K562 (cell line): ENCODE measurements at regions not wholly inside any gene's neighbourhood (a gene's known extent, or its start where the extent isn't known, plus 50 kb on each side); places are given as distances from the start of the nearest gene placed in this dataset.

Experiments used
- ATAC-seq: fragments of 200-7000 bp; cut with Tn5 transposase; 3 replicates; pipeline ENCODE4 v1.9.1; 2020; ENCODE audit warnings: moderate library complexity
- BruUV-seq: library from RNA; stranded (reverse); fragments of 400-500 nt; replicated peaks from 2 replicates; lab custom pipeline; 2021; lab: Mats Ljungman, UMichigan
- CTCF ChIA-PET: fragments of 300-600 bp; formaldehyde crosslinking; extraction: SDS; loops from one replicate; lab custom pipeline; 2021; ENCODE audit warnings: low intra/inter-chr PET ratio; lab: Yijun Ruan, JAX
- POLR2A ChIA-PET: fragments of 300-600, 350-650 bp; sonication (Branson Sonifier 250); formaldehyde crosslinking; extraction: SDS; loops from one replicate; lab custom pipeline; 2021; ENCODE audit warnings: antibody characterized with exemption, inconsistent platforms; lab: Yijun Ruan, JAX
- DNase-seq, 4 experiments: peaks; one replicate each; pipeline versions ENCODE4 v3.0.0 to v3.0.0-alpha.2; 2011 to 2018; ENCODE audit warnings: low spot score in 3 of 4, mixed read lengths in 3 of 4; ENCODE audit errors: extremely low read depth in 1 of 4
- FAIRE-seq: peaks from 2 replicates; lab custom pipeline; 2011; peaks lifted over from hg19 to GRCh38; lab: Jason Lieb, UNC
- H2AFZ ChIP-seq: 2 replicates; pipeline ENCODE4 v1.6.0; 2011; ENCODE audit warnings: low read depth, low read length, control low read depth, inconsistent platforms
- H3K27ac ChIP-seq: fragments of 200-600 bp; 3 replicates; pipeline ENCODE4 v1.8.0; 2011; ENCODE audit warnings: low read depth, mild to moderate bottlenecking, control low read depth, inconsistent platforms, low read length, moderate library complexity, mixed read lengths; ENCODE audit errors: extremely low read depth
- H3K27me3 ChIP-seq, 2 experiments: fragments of 300-600 bp in 1 of 2; 2 replicates in 1 of 2; 3 replicates in 1 of 2; pipeline versions ENCODE4 v1.6.0 to v1.8.0; 2011; ENCODE audit warnings: inconsistent platforms in 2 of 2, low read length in 2 of 2, mild to moderate bottlenecking in 1 of 2, mixed read lengths in 1 of 2, moderate library complexity in 1 of 2; ENCODE audit not compliant: control insufficient read depth in 2 of 2, insufficient read depth in 2 of 2
- H3K36me3 ChIP-seq: fragments of 300-600 bp; 3 replicates; pipeline ENCODE4 v1.8.0; 2011; ENCODE audit warnings: mild to moderate bottlenecking, low read length, inconsistent platforms; ENCODE audit not compliant: control insufficient read depth, insufficient read depth
- H3K4me1 ChIP-seq, 2 experiments: fragments of 200-600 bp in 1 of 2; replicated peaks in 1 of 2; 2 replicates in 1 of 2; 3 replicates in 1 of 2; pipeline versions ENCODE4 v1.5.1 to v1.8.0; 2011; ENCODE audit warnings: inconsistent platforms in 2 of 2, low read length in 2 of 2, mild to moderate bottlenecking in 1 of 2, mixed read lengths in 1 of 2, moderate library complexity in 1 of 2; ENCODE audit not compliant: control insufficient read depth in 2 of 2, insufficient read depth in 2 of 2
- H3K4me2 ChIP-seq: 2 replicates; pipeline ENCODE4 v1.6.1; 2011; ENCODE audit warnings: low read length, control low read depth, inconsistent platforms, mixed read lengths; ENCODE audit not compliant: insufficient read depth
- H3K4me3 ChIP-seq: fragments of 200-600 bp; sonication (generic), shearing (Covaris generic); 2 replicates; pipeline ENCODE4 v1.5.1; 2016; ENCODE audit warnings: control low read depth, inconsistent platforms
- H3K79me2 ChIP-seq: fragments of 200-600 bp; 3 replicates; pipeline ENCODE4 v1.8.0; 2011; ENCODE audit warnings: low read length, inconsistent platforms; ENCODE audit not compliant: control insufficient read depth, insufficient read depth
- H3K9ac ChIP-seq, 2 experiments: 2 replicates each; pipeline versions ENCODE4 v1.6.0 to v1.6.1; 2011; ENCODE audit warnings: low read depth in 2 of 2, low read length in 2 of 2, control low read depth in 1 of 2, inconsistent platforms in 1 of 2, mild to moderate bottlenecking in 1 of 2, mixed read lengths in 1 of 2; ENCODE audit not compliant: insufficient read depth in 1 of 2
- H3K9me1 ChIP-seq: one replicate; pipeline ENCODE4 v1.6.0; 2011; ENCODE audit warnings: inconsistent platforms, mild to moderate bottlenecking, low read length, moderate library complexity; ENCODE audit not compliant: control insufficient read depth, insufficient read depth
- H3K9me3 ChIP-seq: replicated peaks from 2 replicates; pipeline ENCODE4 v1.5.1; 2011; ENCODE audit warnings: low read depth, low read length, inconsistent platforms; ENCODE audit not compliant: control insufficient read depth, insufficient read depth
- H4K20me1 ChIP-seq: replicated peaks from 2 replicates; pipeline ENCODE4 v1.6.1; 2011; ENCODE audit warnings: low read length, inconsistent platforms, mixed read lengths; ENCODE audit not compliant: control insufficient read depth, insufficient read depth
- CHCHD3 ChIP-seq: fragments of 250-450 bp; sonication (Bioruptor Pico); IDR thresholded peaks from 2 replicates; pipeline ENCODE4 v2.1.2; 2022; ENCODE audit warnings: mild to moderate bottlenecking
- CUX1 ChIP-seq: fragments of 200-800 bp; sonication (Bioruptor generic); IDR thresholded peaks from 2 replicates; pipeline ENCODE4 v1.6.1; 2016; ENCODE audit warnings: missing genetic modification characterization, missing compliant biosample characterization
- E2F4 ChIP-seq: sonication (generic); formaldehyde crosslinking; IDR thresholded peaks from 2 replicates; pipeline ENCODE4 v1.8.0; 2022; ENCODE audit warnings: mild to moderate bottlenecking, low read depth, missing genetic modification reagents
- FOXM1 ChIP-seq, 2 experiments: fragments of 450-650 bp in 1 of 2; sonication (generic) in 1 of 2; formaldehyde crosslinking in 1 of 2; IDR thresholded peaks; 2 replicates each; pipeline versions ENCODE4 v1.6.1 to v1.9.0; 2017 to 2022; ENCODE audit warnings: low read depth in 2 of 2, mild to moderate bottlenecking in 2 of 2, missing genetic modification reagents in 1 of 2, moderate library complexity in 1 of 2
- HNRNPLL ChIP-seq: fragments of 200-400 bp; formaldehyde crosslinking; IDR thresholded peaks from 2 replicates; pipeline ENCODE4 v1.6.1; 2017; ENCODE audit warnings: low read length, low read depth, mild to moderate bottlenecking; ENCODE audit not compliant: poor library complexity, severe bottlenecking
- MTA3 ChIP-seq: fragments of 450-650 bp; formaldehyde crosslinking; IDR thresholded peaks from 2 replicates; pipeline ENCODE4 v1.6.1; 2017; ENCODE audit warnings: mild to moderate bottlenecking, borderline replicate concordance
- MYNN ChIP-seq, 2 experiments: sonication (generic); formaldehyde crosslinking in 1 of 2; IDR thresholded peaks; 2 replicates each; pipeline versions ENCODE4 v1.5.0 to v1.6.1; 2016 to 2020; ENCODE audit warnings: antibody characterized with exemption in 1 of 2, missing genetic modification reagents in 1 of 2
- PHB2 ChIP-seq: fragments of 450-650 bp; IDR thresholded peaks from 2 replicates; pipeline ENCODE4 v1.6.1; 2017; ENCODE audit warnings: low read depth
- PML ChIP-seq: IDR thresholded peaks from 2 replicates; pipeline ENCODE4 v1.6.1; 2012; ENCODE audit warnings: low read length, inconsistent platforms
- RFX5 ChIP-seq: IDR thresholded peaks from 2 replicates; pipeline ENCODE4 v1.6.1; 2011; ENCODE audit warnings: low read depth, mild to moderate bottlenecking, improper control_type of control experiment, low read length
- TBP ChIP-seq: optimal IDR thresholded peaks from 2 replicates; pipeline ENCODE3; 2011; ENCODE audit warnings: low read depth, low read length, improper control_type of control experiment
- TSHZ1 ChIP-seq: fragments of 250-450 bp; sonication (Bioruptor Pico); IDR thresholded peaks from 2 replicates; pipeline ENCODE4 v1.4.0; 2020; ENCODE audit warnings: mild to moderate bottlenecking, moderate library complexity
- WGBS: fragments of 100-300 bp; shearing (Covaris generic); methylation state at CpG from one replicate; pipeline ENCODE4 v1.1.6; 2016; ENCODE audit warnings: low coverage, mixed read lengths; ENCODE audit not compliant: insufficient coverage; ENCODE audit errors: missing lambda C conversion rate; 5-methylcytosine and 5-hydroxymethylcytosine counted together
- in situ Hi-C: fragments of 300-500 bp; cut with MboI; formaldehyde crosslinking; loops from 4 replicates; pipeline ENCODE4 v1.15.0; 2018; ENCODE audit warnings: inconsistent platforms, mixed read lengths
- intact Hi-C: fragments of 100-400 bp; cut with micrococcal nuclease; formaldehyde crosslinking; loops from 2 replicates; pipeline ENCODE4 v1.14.2; 2022

GRCh38 chr5:74135033-74135432 is 505.5 kb downstream of the ENC1 start:
- Histone ChIP-seq H3K4me3 (no peak overlapping the region), H3K9me1 (no peaks in the 10 kb centered on the region), H3K27ac (no peak overlapping the region), H3K36me3 (no peaks in the 10 kb centered on the region), H3K9me3 (no peaks in the 10 kb centered on the region), H2AFZ (no peak overlapping the region), H3K4me2 (no peak overlapping the region), H3K27me3 (peaks cover 2 to 8% of the 10 kb centered on the region in 2 experiments; a peak in 2 of 5 replicates), H4K20me1 (no peaks in the 10 kb centered on the region), H3K9ac (no peak overlapping the region), H3K4me1 (no peaks in the 10 kb centered on the region), H3K79me2 (no peaks in the 10 kb centered on the region)
- POLR2A ChIA-PET, result no interaction called here
- ATAC-seq, result no peak
- CTCF ChIA-PET, result no interaction called here
- intact Hi-C loops, result no loop called here
- no peak for FAIRE-seq
- no peak for DNase-seq
- 0% methylated on average over 1 of the region's 1 CpG for WGBS
- in situ Hi-C loops, result no loop called here
- BruUV-seq, result no TSS peak
- TF ChIP-seq MYNN (IDR thresholded peaks at IDR 0.05), result no peak
- TF ChIP-seq MYNN (CRISPR knock-in tag; IDR thresholded peaks at IDR 0.05), result no peak
- no peak for TF ChIP-seq RFX5
- no peak for TF ChIP-seq PML
- TF ChIP-seq TSHZ1 (CRISPR knock-in tag), result no peak
- no peak for TF ChIP-seq MTA3
- TF ChIP-seq E2F4 (CRISPR knock-in tag), result no peak
- TF ChIP-seq HNRNPLL, result no peak
- no peak for TF ChIP-seq PHB2
- no peak for TF ChIP-seq FOXM1 (IDR thresholded peaks at IDR 0.05; ENCODE audit: low read depth)
- TF ChIP-seq FOXM1 (CRISPR knock-in tag; IDR thresholded peaks at IDR 0.05; ENCODE audit: low read depth), result no peak
- no peak for TF ChIP-seq TBP
- no peak for TF ChIP-seq CHCHD3 (CRISPR knock-in tag)
- no peak for TF ChIP-seq CUX1 (CRISPR knock-in tag)
